ENCODE measurements at regions not wholly inside any gene's neighbourhood (a gene's known extent, or its start where the extent isn't known, plus 50 kb on each side); places are given as distances from the start of the nearest gene placed in this dataset.
A peak's percentile ranks its signal among the peaks of the same experiment; 100 is the strongest.

DNA sequence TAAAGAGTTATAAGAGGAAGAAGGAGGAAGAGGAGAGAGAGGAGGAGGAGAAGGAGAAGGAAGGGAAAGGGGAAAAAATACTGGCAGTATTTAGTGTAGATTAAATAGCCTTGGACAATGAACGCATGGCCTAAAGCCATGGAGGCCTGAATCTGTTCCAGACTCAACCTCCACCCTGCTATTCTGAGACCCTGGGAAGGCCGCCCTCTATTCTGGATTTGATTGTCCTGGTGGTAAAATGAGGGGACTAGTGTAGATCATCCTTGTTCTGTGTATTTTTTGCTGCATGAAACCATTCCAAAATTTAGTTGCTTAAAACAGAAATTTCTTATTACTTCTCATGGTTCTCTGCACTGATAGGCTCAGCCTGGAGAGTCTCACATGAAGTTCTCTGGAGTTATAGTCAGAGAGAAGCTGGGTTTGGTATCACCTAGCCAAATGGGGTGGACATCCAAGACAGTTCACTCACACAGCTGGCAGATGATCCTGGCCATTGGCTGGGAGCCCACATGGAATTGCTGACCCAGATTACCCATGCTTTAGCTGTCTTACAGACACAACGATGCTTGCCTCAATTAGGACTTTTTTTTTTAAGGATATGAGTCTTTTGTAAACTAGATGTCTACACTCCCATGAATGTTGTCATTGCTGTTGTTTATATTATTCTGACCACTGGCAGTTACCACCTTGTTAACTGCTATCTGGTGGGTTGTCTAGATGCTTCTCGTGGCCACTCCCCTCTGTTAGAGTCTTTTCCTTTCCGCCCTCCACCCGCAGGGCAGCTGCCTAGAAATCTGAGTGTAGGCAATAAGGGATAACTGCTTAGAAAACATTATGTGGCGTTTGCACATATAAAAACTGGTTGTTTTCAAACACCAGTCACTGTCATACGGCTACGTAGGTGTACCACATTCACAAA lies 149.9 kb downstream of the SST start:
- no peaks in the 10 kb centered on the region for H3K4me1 ChIP-seq (ENCODE audit: control insufficient read depth, insufficient read depth, low read length)
- CTCF ChIA-PET: interaction anchor here (0.7 kb wide), 1 partner anchor 218 kb away, joined by 3 read pairs; no protein-coding TSS in a partner anchor
- POLR2A ChIA-PET: no interaction called here
- no peaks in the 10 kb centered on the region for H3K36me3 ChIP-seq (ENCODE audit: control insufficient read depth in 2 of 2, insufficient read depth in 1 of 2, low read length in 2 of 2)
- no peak overlapping the region for H3K4me3 ChIP-seq (ENCODE audit: low read depth, low read length)
- H3K9me3 ChIP-seq (ENCODE audit: control insufficient read depth, insufficient read depth, low read depth, low read length): no peaks in the 10 kb centered on the region
- H3K27ac ChIP-seq (ENCODE audit: extremely low read depth, low read depth, low read length): no peak overlapping the region
- TF ChIP-seq ZNF521 (tag by site-specific recombination; IDR thresholded peaks at IDR 0.05) (no peak), ZNF561 (tag by site-specific recombination; IDR thresholded peaks at IDR 0.05; ENCODE audit: borderline replicate concordance) (no peak), KLF8 (tag by site-specific recombination; IDR thresholded peaks at IDR 0.05) (no peak), ZNF416 (tag by site-specific recombination; IDR thresholded peaks at IDR 0.05) (no peak)
- TF ChIP-seq, protein P1, sequence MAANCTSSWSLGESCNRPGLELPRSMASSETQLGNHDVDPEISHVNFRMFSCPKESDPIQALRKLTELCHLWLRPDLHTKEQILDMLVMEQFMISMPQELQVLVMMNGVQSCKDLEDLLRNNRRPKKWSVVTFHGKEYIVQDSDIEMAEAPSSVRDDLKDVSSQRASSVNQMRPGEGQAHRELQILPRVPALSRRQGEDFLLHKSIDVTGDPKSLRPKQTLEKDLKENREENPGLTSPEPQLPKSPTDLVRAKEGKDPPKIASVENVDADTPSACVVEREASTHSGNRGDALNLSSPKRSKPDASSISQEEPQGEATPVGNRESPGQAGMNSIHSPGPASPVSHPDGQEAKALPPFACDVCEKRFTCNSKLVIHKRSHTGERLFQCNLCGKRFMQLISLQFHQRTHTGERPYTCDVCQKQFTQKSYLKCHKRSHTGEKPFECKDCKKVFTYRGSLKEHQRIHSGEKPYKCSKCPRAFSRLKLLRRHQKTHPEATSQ (tag by site-specific recombination; IDR thresholded peaks at IDR 0.05): no peak

DNA sequence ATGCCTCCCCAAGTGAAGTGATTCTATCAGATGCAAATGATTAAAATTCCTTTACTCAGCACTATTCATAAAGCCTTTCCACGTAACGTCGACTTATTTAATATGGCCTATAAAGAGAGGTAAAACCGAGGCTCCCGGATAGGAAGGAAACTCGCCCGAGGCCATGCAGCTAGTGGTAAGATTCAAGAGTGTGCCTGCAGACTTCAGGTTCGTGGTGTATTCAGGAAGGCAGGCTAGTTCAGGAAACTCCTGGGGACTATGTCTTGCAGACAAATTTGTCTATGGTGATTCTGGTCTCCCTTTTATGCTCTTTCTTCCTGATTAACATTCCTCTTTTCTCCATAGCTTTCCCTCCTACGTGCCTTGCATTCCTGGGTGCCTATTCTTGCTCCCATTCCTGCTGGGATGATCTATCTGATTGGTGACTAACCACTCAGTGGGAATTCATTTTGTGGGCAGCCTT lies 150.7 kb downstream of the SST start:
- ChIA-PET POLR2A (no interaction called here), CTCF (no interaction called here)
- Histone ChIP-seq H3K9me3 (ENCODE audit: control insufficient read depth, insufficient read depth, low read depth, low read length) (no peaks in the 10 kb centered on the region), H3K4me1 (ENCODE audit: control insufficient read depth, insufficient read depth, low read length) (no peaks in the 10 kb centered on the region), H3K27ac (ENCODE audit: extremely low read depth, low read depth, low read length) (no peak overlapping the region), H3K4me3 (ENCODE audit: low read depth, low read length) (no peak overlapping the region), H3K36me3 (ENCODE audit: control insufficient read depth in 2 of 2, insufficient read depth in 1 of 2, low read length in 2 of 2) (no peaks in the 10 kb centered on the region)
- TF ChIP-seq ZIC2 (tag by site-specific recombination; IDR thresholded peaks at IDR 0.05) (0 out of 2 replicates have a peak, but pooled peaks have one; percentile 9), ZNF16 (tag by site-specific recombination; IDR thresholded peaks at IDR 0.05; ENCODE audit: low read depth) (no peak)

DNA sequence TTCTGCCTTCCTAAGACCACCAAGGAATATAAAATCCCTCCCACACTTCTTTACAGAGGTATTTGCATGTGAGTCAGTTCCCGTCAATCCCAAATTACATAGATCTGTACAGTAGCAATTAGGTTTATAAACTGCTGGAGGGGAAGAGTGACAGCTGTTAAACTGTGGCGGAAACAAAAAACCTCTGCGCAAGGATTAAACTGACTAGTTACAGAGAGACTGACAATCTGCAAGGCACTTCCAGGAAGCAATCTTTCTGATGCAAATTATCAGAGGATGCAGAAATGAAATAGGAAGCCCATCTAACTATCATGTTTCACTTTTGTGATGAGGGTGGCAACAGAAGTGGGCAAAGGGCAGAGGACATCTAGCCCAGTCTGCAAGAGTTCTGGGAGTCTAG lies 150.4 kb downstream of the RTP4 start:
- no peak overlapping the region for H3K27ac ChIP-seq (ENCODE audit: extremely low read depth, low read depth, low read length)
- no peaks in the 10 kb centered on the region for H3K36me3 ChIP-seq (ENCODE audit: control insufficient read depth in 2 of 2, insufficient read depth in 1 of 2, low read length in 2 of 2)
- POLR2A ChIA-PET: no interaction called here
- no peak overlapping the region for H3K4me3 ChIP-seq (ENCODE audit: low read depth, low read length)
- no peaks in the 10 kb centered on the region for H3K9me3 ChIP-seq (ENCODE audit: control insufficient read depth, insufficient read depth, low read depth, low read length)
- no peaks in the 10 kb centered on the region for H3K4me1 ChIP-seq (ENCODE audit: control insufficient read depth, insufficient read depth, low read length)
- CTCF ChIA-PET: interaction anchor here (0.6 to 0.7 kb wide), 2 partner anchors 80 to 183 kb away, joined by 3 read pairs; no protein-coding TSS in a partner anchor
- no peak for TF ChIP-seq ZIC2 (tag by site-specific recombination; IDR thresholded peaks at IDR 0.05)
- no peak for TF ChIP-seq ZNF585B (tag by site-specific recombination; IDR thresholded peaks at IDR 0.05)
- TF ChIP-seq ZNF169 (tag by site-specific recombination; IDR thresholded peaks at IDR 0.05): no peak
- no peak for TF ChIP-seq ZNF624 (tag by site-specific recombination; IDR thresholded peaks at IDR 0.05)
- TF ChIP-seq, protein P2, sequence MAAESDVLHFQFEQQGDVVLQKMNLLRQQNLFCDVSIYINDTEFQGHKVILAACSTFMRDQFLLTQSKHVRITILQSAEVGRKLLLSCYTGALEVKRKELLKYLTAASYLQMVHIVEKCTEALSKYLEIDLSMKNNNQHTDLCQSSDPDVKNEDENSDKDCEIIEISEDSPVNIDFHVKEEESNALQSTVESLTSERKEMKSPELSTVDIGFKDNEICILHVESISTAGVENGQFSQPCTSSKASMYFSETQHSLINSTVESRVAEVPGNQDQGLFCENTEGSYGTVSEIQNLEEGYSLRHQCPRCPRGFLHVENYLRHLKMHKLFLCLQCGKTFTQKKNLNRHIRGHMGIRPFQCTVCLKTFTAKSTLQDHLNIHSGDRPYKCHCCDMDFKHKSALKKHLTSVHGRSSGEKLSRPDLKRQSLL (tag by site-specific recombination; IDR thresholded peaks at IDR 0.05): no peak
- TF ChIP-seq, protein P3, sequence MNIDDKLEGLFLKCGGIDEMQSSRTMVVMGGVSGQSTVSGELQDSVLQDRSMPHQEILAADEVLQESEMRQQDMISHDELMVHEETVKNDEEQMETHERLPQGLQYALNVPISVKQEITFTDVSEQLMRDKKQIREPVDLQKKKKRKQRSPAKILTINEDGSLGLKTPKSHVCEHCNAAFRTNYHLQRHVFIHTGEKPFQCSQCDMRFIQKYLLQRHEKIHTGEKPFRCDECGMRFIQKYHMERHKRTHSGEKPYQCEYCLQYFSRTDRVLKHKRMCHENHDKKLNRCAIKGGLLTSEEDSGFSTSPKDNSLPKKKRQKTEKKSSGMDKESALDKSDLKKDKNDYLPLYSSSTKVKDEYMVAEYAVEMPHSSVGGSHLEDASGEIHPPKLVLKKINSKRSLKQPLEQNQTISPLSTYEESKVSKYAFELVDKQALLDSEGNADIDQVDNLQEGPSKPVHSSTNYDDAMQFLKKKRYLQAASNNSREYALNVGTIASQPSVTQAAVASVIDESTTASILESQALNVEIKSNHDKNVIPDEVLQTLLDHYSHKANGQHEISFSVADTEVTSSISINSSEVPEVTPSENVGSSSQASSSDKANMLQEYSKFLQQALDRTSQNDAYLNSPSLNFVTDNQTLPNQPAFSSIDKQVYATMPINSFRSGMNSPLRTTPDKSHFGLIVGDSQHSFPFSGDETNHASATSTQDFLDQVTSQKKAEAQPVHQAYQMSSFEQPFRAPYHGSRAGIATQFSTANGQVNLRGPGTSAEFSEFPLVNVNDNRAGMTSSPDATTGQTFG (tag by site-specific recombination; IDR thresholded peaks at IDR 0.05; ENCODE audit: borderline replicate concordance): no peak
- TF ChIP-seq GLI2 (tag by site-specific recombination; IDR thresholded peaks at IDR 0.05; ENCODE audit: borderline replicate concordance, low read depth): no peak
- TF ChIP-seq ZNF354C (tag by site-specific recombination; IDR thresholded peaks at IDR 0.05; ENCODE audit: borderline replicate concordance, low read depth): no peak
- no peak for TF ChIP-seq KLF1 (tag by site-specific recombination; IDR thresholded peaks at IDR 0.05)
- no peak for TF ChIP-seq ZNF658 (tag by site-specific recombination; IDR thresholded peaks at IDR 0.05)
- no peak for TF ChIP-seq ZNF529 (tag by site-specific recombination; IDR thresholded peaks at IDR 0.05; ENCODE audit: insufficient replicate concordance)
- TF ChIP-seq, protein P4, sequence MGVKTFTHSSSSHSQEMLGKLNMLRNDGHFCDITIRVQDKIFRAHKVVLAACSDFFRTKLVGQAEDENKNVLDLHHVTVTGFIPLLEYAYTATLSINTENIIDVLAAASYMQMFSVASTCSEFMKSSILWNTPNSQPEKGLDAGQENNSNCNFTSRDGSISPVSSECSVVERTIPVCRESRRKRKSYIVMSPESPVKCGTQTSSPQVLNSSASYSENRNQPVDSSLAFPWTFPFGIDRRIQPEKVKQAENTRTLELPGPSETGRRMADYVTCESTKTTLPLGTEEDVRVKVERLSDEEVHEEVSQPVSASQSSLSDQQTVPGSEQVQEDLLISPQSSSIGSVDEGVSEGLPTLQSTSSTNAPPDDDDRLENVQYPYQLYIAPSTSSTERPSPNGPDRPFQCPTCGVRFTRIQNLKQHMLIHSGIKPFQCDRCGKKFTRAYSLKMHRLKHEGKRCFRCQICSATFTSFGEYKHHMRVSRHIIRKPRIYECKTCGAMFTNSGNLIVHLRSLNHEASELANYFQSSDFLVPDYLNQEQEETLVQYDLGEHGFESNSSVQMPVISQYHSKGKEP (tag by site-specific recombination; IDR thresholded peaks at IDR 0.05): no peak
- no peak for TF ChIP-seq ZNF76 (tag by site-specific recombination; IDR thresholded peaks at IDR 0.05; ENCODE audit: borderline replicate concordance, low read depth)
- no peak for TF ChIP-seq YY2 (tag by site-specific recombination; IDR thresholded peaks at IDR 0.05)

All from HEK293 (cell line).